HTR-8/SVneo (cell line): ENCODE measurements at regions not wholly inside any gene's neighbourhood (a gene's known extent, or its start where the extent isn't known, plus 50 kb on each side); places are given as distances from the start of the nearest gene placed in this dataset.

Experiments used
- DNase-seq: peaks from one replicate; pipeline ENCODE4 v3.0.0; 2011; ENCODE audit warnings: low spot score, mixed read lengths; ENCODE audit not compliant: insufficient read length
- FAIRE-seq: peaks from 2 replicates; lab custom pipeline; 2011; peaks lifted over from hg19 to GRCh38; lab: Jason Lieb, UNC

DNA sequence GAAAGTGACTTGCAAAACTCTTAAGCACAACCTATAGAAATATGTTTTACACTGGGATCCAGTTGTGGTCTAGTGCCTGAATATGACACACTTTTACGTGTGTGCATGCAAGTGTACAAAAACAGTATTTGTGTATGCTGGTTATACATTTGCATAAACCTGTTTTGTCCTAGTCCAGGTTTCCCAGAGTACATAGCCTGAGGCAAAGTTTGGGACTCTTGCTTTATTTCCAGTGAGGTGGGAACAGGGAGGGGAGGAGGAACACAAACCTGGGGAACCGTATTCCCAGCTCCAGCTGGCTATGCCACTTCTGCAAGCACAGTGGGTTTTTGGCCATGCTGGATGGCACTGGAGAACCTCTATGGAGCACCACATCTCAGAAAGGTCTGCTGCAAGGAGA, 481.1 kb upstream of the HS6ST1 start:
- FAIRE-seq, result no peak

DNA sequence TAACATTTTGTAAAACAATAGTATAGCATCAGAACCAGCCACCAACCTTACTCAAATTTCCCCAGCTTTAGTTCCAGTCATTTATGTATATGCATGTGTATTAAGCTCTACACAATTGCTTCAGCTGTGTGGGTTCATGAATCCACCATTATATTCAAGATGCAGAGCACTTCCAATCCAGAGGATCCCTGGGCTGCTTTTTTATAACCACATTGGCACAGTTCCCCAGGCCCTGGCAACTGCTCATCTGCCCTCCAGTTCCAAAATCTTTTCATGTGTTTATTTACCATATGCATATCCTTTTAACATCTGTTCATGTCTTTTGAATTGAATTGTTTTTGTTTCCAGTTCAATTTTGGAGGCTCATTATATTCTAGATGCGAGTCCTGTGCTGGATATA, 482.9 kb upstream of the HS6ST1 start:
- DNase-seq, result no peak

More for the DNA sequence above, 481.1 kb upstream of the HS6ST1 start:
- no peak for DNase-seq

DNA sequence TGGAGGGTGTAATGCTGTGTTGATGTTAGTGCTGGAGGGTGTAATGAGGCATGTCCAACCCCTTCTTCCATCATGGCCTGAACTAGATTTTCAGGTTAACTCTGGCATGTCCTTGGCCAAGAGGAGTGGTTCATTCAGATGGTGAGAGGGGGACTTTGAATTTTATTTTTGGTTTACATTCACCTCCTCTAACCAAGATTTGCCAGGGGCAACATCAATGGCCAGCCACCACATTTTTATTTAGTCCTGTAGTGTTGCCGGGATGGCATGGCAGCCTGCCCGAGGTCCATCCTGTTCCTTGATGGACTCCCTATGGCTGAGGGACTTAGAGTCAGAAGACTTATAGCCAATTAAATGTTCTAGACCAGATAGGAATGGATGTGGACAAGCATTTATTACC, 484.6 kb upstream of the HS6ST1 start:
- FAIRE-seq (no peak), DNase-seq (no peak)

More for the DNA sequence above, 482.9 kb upstream of the HS6ST1 start:
- FAIRE-seq, result no peak

DNA sequence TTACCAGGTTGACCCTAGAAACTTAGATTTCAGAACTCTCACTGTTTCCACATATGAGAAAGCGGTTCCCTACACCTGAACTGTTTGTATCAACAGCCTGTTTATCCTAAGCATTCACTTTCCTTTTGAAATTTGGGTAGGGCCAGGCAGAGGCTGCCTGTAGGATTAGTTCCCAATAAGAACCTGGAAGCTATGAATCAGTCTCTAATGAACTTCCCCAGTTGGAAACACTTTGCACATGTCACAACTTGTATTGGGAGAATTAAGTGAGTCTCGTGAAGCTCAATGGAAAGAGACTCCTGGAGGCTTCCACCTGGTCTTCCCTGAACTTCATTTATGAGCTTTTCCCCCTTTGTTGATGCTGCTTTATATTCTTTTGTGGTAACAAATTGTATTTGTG, 486.6 kb upstream of the HS6ST1 start:
- DNase-seq (no peak), FAIRE-seq (no peak)

DNA sequence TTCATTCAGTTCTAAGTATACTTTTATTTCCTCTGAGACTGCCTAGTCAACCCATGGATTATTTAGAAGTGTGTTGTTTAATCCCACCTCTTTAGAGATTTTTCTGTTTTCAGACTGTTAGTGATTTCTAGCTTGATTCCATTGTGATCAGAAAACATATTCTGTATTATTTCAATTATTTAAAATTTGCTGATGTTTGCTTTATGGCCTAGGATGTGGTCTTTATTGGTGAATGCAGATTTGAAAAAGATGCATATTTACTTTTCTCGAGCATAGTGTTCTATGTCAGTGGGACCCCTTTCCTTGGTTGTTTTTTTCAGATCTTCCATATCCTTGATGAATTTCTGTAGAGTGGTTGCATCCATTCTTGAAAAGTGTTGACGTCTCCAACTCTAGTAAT, 487.2 kb upstream of the HS6ST1 start:
- FAIRE-seq (no peak), DNase-seq (no peak)

DNA sequence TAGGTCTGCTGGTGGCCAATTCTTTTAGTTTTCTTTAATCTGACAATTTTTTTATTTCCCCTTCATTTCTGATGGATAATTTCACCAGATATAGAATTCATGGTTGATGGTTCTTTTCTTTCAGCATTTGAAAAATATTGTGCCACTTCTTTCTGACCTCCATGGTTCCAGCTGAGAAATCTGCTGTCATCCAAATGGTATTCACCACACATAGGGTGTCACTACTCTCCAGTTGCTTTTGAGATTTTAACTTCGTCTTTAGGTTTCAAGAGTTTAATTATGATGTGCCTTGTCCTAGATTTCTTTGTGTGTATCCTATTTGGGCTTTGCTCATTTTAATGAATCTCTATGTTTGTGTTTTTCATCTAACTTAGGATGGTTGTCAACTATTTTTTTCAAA, 488.6 kb upstream of the HS6ST1 start:
- FAIRE-seq (no peak), DNase-seq (no peak)

DNA sequence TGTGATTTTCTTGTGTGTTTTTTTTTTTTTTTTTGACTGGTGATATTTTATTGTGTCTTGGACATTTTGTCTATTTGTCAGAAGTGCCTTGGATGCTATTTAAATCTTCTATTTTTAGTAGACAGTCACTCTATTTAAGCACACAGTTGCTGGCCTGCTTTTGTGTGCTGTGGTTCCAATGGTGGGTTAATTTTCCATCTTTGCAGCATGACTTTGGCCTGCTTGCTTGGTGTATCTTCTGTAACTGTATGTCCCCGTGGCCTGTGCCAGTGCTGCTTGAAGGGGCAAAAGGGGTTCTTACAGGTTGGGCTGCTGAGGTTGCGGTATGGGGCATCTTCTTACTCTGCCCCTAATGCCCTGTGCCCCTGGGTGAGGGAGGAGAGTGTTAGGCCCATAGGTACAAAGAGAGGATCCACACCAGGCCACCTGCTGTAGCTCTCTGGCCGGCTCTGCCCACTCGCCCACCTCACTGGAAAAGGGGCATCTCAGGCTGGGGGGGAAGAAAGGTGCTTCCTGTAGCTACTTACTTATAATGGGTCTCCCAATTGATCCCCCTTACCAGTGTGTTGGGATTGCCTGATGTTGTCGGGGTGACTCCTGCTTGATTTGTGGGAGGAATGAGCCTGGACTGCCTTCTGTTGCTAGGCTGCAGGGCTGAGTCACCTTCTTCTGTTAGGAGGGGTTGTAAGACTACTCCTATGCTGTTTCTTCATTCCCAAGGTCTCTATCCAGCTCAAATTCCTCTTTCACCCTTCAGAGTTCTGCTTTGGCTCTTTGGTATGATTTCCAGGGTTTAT, 490.0 kb upstream of the HS6ST1 start:
- DNase-seq, result peak; percentile 13
- no peak for FAIRE-seq

DNA sequence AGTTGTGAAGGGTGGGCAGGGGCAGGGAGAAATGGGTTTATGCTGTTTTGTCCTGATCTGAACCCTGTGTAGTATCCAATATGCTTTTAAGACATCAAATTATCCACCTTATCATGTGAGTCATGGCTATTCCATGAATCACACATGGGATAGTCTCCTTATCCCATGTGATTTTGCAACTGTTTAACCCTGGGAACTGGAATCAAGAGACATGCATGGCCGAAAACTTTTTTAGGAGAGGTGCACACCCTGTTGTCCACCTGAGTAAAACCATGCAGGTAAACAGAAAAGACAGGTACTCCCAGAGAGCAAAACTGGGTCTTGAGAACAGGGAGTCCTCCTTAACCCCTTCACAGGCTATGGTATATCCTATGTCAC, 490.6 kb upstream of the HS6ST1 start:
- no peak for FAIRE-seq
- no peak for DNase-seq

DNA sequence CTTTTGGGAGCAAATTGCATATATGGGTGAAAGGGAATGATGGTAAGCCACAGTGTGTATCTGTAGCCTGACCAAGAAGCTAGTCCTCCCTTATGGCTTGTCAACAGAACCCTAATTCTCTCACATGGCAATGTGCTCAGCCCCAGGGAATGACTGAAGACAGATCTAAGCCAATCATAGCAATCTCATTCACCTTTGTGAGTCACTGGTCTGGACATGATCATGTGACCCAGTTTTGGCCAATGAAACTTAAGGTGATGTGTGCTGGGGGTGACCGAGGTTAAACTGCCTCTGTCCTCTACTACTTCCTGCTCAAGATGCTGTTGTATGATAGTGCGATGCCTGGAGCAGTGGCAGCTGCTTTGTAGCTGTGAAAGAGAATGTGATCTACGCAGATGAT, 491.2 kb upstream of the HS6ST1 start:
- DNase-seq (no peak), FAIRE-seq (no peak)

DNA sequence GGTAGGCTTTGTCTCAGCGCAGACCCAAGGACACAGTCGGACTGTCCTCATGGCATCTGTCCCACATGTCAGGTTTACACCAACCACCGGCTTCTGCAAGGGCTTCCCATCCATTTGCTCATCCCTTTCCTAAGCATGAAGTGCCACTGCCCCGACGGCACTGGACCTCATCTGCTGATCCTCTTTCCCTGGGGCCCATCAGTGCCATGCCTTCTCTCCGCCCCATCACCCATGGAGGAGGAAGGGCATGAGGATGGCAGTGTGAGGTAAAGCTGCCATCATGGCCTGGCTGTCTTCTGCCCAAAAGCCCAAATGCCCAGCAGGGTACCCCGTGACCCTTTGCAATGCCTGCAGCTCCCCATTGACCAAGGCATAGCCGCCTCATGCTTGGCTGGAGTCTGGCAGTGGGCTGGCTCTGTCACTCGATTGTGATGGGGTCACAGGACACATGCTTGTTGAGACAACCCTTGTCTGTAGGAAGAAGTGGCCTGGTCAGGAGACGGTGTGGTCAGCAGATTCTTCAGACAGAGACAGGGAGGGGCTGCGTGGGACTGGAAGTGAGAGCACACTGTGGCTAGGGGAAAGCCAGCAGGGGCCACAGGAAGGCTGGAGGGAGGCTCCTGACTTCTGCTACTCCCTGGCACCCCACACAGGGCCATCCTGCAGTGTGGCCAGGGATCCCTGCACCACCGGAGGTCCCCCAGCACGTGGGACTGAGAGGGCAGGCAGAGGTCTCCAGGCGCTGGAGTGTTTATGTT, 493.7 kb upstream of the HS6ST1 start:
- FAIRE-seq (no peak), DNase-seq (no peak)

DNA sequence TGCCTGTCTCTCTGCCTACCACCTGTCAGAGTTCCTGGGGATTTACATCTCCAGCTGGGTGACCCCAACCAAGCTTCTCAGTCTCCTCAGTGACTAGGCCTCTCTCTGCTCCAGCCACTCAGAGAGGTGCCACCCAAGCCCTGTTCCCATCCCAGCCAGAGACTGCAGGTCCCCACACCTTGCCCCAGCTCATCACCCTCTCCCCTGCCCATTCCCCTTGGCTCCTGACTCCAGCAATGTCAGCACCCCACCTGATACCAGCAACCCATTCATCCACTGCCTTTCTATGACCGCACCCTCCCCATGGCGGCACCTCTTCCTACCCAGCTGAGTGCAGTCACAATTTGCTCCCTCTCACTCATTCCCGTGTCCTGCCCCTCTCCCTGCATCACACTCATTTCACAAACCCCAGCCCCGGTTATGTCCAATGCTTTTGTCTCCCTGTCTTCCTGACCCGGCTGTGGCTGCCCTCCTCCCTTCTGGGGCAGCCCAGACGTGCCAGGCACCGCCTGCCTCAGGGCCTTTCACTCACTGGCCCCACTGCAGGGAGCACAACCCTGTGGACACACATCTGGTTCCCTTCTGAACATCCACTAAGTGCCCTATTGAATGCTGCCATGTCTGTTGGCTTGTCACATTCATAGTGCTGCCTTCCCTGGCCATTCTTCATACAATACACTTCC, 494.8 kb upstream of the HS6ST1 start:
- FAIRE-seq, result no peak

DNA sequence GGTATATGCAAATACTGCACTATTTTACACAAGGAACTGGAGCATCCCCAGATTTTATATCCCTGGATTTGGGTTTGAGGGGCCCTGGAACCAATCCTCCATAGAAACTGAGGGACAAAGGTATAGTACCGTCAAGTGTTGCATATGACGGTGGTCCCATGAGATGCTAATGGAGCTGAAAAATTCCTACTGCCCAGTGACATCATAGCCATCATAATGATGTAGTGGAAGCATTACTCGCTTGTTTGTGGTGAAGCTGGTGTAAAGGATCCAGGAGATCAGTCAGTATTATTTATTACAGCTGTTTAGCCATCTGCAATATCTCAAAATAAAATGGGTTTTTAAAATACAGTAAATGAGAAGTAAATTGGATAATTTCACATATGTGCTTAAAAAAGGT, 496.6 kb upstream of the HS6ST1 start:
- FAIRE-seq (no peak), DNase-seq (no peak)

More for the DNA sequence above, 494.8 kb upstream of the HS6ST1 start:
- DNase-seq, result no peak

DNA sequence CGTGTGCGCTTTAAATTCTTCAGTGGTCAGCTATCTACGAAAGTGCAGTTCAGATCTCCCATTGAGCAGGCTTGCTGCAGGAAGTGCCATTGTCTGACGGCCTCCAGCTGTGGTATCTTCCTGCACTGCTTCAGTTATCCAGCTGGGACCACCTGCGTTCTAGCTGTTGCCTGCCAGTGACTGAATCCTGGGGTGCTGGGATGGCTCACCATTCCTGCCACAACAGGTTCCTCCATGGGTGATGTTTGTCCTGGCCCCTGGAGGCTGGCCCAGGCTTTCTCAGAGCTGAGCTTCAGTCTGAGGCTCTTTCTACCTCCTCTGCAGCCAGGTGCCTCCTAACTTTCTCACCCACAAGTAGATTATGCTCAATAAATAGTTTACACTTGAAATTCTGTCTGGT, 498.5 kb upstream of the HS6ST1 start:
- no peak for FAIRE-seq
- DNase-seq, result no peak

DNA sequence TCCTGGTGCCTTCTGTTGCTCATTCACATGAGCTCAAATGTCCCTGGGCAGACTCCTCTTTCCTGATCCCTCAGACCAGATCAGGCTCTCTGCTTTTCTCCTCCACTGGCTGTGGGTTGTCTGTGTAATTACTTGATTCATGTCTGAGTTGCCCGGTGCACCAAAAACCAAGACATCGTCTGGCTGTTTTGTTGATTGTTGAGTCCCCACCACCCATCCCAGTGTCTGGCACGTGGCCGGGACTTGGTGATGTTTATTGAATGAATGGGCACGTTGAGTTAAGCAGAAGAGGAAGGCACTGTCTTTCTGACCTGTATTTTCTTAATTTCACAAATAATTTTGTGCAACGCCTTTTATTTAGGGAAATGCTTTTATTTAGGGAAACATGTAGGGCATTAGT, 499.1 kb upstream of the HS6ST1 start:
- DNase-seq, result no peak
- FAIRE-seq, result no peak

DNA sequence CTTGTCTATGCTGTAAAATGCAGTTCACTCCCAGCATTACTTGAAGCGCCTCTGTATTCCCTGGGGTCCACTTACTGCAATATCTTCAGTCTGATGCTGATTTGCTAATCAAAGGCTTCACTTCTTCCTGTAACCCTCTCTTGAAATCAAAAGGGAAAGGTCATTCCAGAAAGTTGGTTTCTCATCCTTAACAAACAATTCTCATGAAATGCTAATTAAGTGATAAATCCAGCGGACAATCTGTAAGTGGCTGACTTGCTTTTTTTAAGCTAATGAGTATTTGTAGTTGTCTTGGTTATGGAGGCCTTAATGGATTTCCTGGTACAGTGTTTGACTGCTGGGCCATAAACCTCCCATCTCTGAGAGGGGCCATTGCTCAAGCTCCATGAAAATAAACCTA, 499.6 kb upstream of the HS6ST1 start:
- FAIRE-seq (no peak), DNase-seq (no peak)

DNA sequence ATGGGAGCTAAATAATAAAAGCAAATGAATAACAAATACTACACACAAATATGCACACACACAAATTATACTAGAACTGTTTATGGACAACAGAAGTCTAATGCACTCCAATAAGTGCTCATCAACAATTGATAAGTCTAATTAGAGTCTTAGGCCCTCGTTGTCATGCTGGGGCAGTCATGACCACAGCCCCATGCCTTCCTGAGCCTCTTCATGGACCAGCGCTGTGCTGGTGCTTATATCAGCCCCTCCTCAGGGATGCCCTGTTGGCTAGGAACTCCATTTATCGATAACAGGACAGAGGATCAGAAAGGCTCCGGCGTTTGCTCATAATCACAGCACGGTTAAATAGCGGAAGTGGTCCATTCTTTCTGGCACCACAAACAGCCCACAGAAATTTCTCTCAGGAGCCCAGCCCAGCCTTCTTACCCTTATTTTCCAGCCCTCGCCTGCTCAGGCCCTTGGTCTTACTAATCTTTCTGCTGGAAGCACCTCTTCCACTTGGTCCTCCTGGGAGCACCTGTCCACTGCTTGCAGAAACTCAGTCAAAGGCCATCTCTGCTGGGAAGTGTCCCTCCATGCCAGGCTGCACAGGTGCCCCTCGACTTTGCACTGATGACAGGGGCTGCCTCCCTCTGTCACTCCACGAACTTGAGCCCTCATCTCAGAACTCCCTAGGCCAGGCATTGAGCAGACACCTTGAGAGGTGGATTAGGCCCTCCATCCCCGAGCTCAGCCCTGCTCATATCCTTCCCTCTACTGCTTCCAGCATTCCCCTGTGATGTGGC, 500.2 kb upstream of the HS6ST1 start:
- FAIRE-seq (no peak), DNase-seq (no peak)

DNA sequence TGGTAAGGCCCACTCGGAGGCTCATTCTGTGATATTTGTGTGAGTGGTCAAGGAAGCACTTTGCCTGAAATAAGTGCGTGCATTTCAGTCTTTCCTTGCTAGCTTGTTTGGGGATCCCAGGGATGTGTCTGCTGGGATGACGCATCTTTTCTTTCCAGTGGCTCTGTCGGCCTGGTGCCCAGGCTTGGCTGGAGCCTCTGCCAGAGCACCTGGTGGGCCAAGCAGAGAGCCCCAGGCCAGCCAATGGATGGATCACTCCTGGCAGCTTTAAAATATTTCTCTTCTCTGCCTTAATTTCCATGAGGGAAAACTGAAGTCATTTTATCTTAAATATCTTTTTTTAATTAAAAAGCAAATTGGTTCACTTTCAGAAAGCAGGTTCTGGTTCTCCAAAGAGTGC, 501.8 kb upstream of the HS6ST1 start:
- DNase-seq (no peak), FAIRE-seq (no peak)

DNA sequence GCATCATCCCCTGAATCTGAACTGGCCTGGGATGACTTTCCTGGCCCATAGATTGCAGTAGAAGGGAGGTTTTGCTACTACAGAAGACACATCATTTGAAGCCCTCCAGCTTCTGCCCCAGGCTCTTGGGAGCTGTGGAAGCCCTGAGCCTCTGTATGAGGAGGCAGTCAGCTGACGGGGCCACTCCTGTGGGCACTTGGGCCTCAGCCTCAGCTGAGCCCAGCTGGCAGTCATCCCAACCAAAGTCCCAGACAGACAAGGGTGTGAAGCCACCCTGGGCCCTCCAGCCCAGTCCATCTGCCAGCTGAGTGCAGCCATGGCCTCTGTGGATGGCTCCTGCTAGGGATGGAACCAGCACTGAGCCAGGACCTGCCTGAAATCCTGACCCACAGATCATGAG, 502.3 kb upstream of the HS6ST1 start:
- DNase-seq (no peak), FAIRE-seq (no peak)

DNA sequence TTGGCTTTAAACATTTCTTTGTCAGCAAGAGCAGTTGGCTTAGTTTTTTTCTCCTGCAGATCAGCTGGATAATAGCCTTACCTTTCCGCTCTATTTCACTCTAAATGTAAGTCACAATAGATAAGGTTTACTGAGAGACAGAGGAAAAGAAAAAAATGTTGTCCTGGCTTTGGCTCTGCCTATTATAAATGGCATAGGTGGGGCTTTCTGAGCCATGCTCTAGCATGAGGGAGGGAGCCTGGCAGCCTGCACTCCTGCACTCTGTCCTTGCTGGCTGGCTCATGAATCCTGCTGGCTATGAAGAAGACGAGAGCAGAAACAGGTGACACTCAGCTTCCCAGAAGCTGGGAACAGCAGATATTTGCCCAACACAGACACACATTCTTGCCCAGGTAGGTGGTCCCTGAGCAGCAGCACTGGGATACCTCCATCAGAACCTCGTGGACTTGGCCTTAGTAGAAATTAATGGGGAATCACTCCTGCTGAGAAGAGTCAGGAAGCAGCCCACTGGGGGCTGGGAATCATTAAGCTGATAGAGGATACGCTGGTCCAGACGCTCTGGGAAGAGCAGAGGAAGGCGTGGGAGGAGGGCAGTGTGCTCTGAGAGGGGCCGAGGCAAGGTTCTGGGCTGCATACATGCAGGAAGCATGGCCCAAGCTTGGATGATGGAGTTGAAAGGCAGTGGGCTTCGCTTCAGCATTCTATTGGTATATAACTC, 514.4 kb upstream of the HS6ST1 start:
- DNase-seq (no peak), FAIRE-seq (no peak)

DNA sequence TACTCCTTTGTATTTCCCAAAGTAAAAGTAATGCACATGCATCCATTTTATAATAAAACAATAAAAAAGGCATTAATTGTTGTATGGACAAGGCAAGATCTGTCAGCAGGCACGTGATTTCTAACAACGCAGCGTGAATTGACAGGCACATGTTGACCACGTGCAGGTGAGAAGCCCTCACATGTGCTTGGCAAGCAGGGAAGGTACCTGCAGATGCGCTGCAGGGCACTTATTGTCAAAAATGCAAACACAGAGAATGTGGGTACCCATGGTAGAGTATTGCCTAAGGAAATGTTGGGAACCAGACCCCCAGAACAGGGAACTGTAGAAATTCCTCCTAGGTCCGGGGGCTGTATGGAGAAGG, 515.0 kb upstream of the HS6ST1 start:
- DNase-seq (no peak), FAIRE-seq (no peak)
